ENCODE measurements at regions not wholly inside any gene's neighbourhood (a gene's known extent, or its start where the extent isn't known, plus 50 kb on each side); places are given as distances from the start of the nearest gene placed in this dataset.

- TF ChIP-seq CTCF (IDR thresholded peaks at IDR 0.05; ENCODE audit: low read depth, low read length, poor library complexity, severe bottlenecking) (no peak), EZH2phosphoT487 (IDR thresholded peaks at IDR 0.05; ENCODE audit: borderline replicate concordance, low read length) (no peak)
Observed at GRCh38 chr13:24099490-24099889, 61.0 kb upstream of the SPATA13 start.
